Kidney epithelial cell (primary cell): ENCODE measurements at regions not wholly inside any gene's neighbourhood (a gene's known extent, or its start where the extent isn't known, plus 50 kb on each side); places are given as distances from the start of the nearest gene placed in this dataset.

Experiments used
- DNase-seq: peaks from one replicate; pipeline ENCODE4 v3.0.0-alpha.2; 2010; ENCODE audit warnings: low read depth
- H3K27me3 ChIP-seq: 2 replicates; pipeline ENCODE4 v1.6.0; 2011; ENCODE audit warnings: low read length; ENCODE audit not compliant: control insufficient read depth, insufficient read depth
- H3K36me3 ChIP-seq: 2 replicates; pipeline ENCODE4 v1.5.1; 2011; ENCODE audit warnings: low read length; ENCODE audit not compliant: control insufficient read depth, insufficient read depth
- H3K4me3 ChIP-seq: 2 replicates; pipeline ENCODE4 v1.5.1; 2011; ENCODE audit warnings: low read depth, mild to moderate bottlenecking, control low read depth, low read length
- CTCF ChIP-seq: IDR thresholded peaks from 2 replicates; pipeline ENCODE4 v1.5.1; 2011; ENCODE audit warnings: mild to moderate bottlenecking, moderate library complexity, low read length, control low read depth, inconsistent platforms; ENCODE audit not compliant: insufficient read depth, poor library complexity, severe bottlenecking

GRCh38 chr3:182527745-182528144, 265.6 kb upstream of the ATP11B start:
- Histone ChIP-seq H3K36me3 (no peaks in the 10 kb centered on the region), H3K27me3 (no peaks in the 10 kb centered on the region), H3K4me3 (no peak overlapping the region)
- peak; percentile 10 for DNase-seq
- TF ChIP-seq CTCF, result no peak

- H3K27me3 ChIP-seq, result no peaks in the 10 kb centered on the region
- DNase-seq, result no peak
- no peak for TF ChIP-seq CTCF
- H3K4me3 ChIP-seq, result no peak overlapping the region
- no peaks in the 10 kb centered on the region for H3K36me3 ChIP-seq
These were observed 263.0 kb upstream of the ATP11B start for GRCh38 chr3:182530316-182530715.

GRCh38 chr3:182533394-182533793, 259.9 kb upstream of the ATP11B start:
- DNase-seq, result no peak
- no peaks in the 10 kb centered on the region for H3K27me3 ChIP-seq
- TF ChIP-seq CTCF, result no peak
- no peak overlapping the region for H3K4me3 ChIP-seq
- H3K36me3 ChIP-seq, result no peaks in the 10 kb centered on the region

DNA sequence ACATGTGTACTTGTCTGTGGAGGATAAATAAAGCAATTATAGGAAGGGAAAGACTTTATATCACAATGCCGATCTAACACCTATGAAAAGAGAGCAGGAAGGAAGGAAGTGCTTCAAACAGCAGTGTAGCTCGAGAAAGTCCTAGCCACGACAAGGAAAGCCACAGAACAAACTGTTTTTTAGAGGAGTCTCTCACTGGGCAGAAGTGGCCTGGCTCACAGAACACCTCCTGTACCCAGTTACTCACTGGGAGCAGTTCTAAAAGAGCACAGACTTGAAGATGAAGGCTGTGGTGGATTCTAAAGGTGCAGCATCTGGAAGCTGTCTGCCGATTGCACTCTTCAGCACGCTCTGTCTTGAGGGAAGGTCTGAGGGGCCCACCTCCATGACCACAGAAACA, 248.8 kb upstream of the ATP11B start:
- no peak for DNase-seq

DNA sequence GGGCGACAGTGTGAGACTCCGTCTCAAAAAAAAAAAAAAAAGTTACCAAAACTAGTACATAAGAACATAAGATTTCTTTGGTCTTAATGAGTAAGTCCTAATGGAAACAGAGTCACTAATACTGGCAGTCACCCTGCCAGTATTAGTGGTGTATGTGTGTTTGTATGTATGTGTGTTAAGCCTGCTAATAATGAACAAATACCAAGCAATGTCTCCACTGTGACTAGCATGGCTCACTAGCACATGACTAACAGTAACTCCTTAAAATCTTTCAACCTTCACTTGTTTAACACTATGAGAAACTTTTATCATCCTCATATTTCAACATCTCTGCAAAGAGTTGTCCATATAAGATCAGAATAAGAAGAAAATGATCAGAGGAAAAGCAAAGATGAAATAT, 231.0 kb upstream of the ATP11B start:
- DNase-seq, result no peak
- no peaks in the 10 kb centered on the region for H3K36me3 ChIP-seq
- H3K4me3 ChIP-seq, result no peak overlapping the region
- TF ChIP-seq CTCF, result no peak
- no peaks in the 10 kb centered on the region for H3K27me3 ChIP-seq

More for the DNA sequence above, 248.8 kb upstream of the ATP11B start:
- Histone ChIP-seq H3K36me3 (no peaks in the 10 kb centered on the region), H3K27me3 (no peaks in the 10 kb centered on the region), H3K4me3 (no peak overlapping the region)
- no peak for TF ChIP-seq CTCF

DNA sequence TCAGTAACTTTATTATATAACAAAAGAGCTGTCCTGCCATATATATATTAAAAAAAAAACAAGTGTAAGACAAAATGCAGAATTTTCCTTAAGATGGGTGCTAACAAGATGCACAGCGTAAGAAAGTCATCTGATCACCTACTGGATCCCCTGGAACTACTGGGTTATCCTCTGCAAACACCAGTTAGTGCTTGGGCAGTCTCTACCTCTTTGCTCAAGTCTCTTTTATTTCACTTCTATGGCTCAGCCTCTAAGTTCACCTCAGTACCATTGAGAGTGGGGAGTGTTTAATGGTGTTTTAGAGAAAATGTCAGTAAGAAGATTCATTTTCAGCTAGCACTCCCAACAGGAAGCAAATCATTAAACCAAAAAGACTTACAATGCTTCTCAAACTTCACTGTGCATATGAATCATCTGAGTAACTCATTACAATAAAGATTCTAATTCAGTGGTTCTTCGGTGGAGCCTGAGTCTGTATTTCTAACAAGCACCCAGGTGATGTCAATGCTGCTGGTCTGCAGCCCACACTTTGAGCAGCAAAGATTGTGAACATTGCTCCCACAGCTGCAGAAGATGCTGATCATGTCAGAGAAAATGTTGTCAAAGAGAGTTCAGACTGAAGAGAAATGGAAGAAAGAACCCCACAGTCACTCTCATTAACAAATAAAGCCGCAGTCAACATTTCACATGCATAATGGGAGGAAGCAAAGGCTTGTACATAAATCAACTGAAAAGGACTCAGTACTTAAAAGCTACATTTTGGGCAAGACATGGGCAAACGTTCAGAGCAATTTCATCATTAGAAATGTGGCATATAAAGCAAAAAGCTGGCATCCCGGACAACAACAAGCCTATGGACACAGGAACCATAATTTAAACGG, 227.1 kb upstream of the ATP11B start:
- Histone ChIP-seq H3K27me3 (no peaks in the 10 kb centered on the region), H3K36me3 (no peaks in the 10 kb centered on the region), H3K4me3 (no peak overlapping the region)
- no peak for DNase-seq
- no peak for TF ChIP-seq CTCF
